Fibroblast of lung (primary cell): ENCODE measurements at regions not wholly inside any gene's neighbourhood (a gene's known extent, or its start where the extent isn't known, plus 50 kb on each side); places are given as distances from the start of the nearest gene placed in this dataset.

Experiments
- CTCF ChIP-seq, 2 donors: IDR thresholded peaks in 1 of 2; conservative IDR thresholded peaks in 1 of 2; 1 replicate in 1 of 2; 2 replicates in 1 of 2; pipeline ENCODE4 v1.5.1; 2011 to 2012; ENCODE audit warnings: low read length in 2 of 2, control low read depth in 1 of 2, inconsistent platforms in 1 of 2, low read depth in 1 of 2, mild to moderate bottlenecking in 1 of 2
- EZH2 ChIP-seq: IDR thresholded peaks from 2 replicates; pipeline ENCODE4 v1.5.1; 2012; ENCODE audit warnings: low read length, control low read depth, mild to moderate bottlenecking; ENCODE audit errors: missing control alignments

DNA sequence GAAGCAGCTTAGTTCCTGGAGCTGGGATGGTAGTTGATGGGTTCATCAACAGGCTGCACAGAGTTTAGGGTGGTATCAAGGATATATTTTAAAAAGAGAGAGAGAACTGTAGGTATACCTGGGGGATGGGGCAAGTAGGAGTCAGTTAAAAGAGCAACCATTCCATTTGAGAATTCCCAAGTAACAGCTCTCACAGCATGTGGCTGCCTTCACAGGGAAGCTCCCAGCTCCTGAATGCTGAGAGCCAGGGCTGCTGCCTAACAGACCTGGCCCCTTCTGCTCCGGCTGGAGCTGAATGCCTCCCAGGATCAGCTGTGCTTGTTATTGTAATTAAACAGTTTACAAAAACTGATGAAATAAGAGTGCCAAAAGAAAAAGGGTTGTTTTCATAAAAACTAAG is 58.8 kb upstream of the GPR26 start:
- TF ChIP-seq CTCF (conservative IDR thresholded peaks at IDR 0.05 in 1 of 2, IDR thresholded peaks at IDR 0.05 in 1 of 2; ENCODE audit: low read depth in 1 of 2, low read length in 2 of 2) (no peak), EZH2 (no peak)
